C4-2B (cell line): ENCODE measurements at regions not wholly inside any gene's neighbourhood (a gene's known extent, or its start where the extent isn't known, plus 50 kb on each side); places are given as distances from the start of the nearest gene placed in this dataset.

Experiments
- ZFX ChIP-seq: fragments of 450-650 bp; IDR thresholded peaks from 2 replicates; pipeline ENCODE4 v1.6.1; 2017
- TF ChIP-seq, protein P1 (sequence below): fragments of 450-650 bp; conservative IDR thresholded peaks from 2 replicates; pipeline ENCODE4 v1.5.1; 2017; ENCODE audit warnings: mild to moderate bottlenecking

DNA sequence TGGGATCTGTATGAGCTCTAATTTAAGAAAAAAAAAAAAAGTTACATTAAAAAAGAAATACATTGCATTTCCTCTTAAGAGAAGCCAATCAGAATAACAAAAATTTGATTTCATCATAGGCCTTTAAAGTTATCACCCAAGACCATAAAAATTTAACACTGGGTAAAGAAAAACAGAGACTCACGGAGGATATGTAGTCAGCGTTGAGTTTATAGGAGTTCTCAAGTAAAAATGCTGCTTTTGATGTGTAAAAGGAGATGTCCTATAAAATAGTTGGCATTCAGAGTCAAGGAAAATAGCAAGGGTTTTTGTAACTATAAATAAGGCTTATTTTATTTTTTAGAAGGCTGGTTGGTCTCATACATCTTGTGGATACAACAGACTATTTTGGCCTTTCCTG lies 191.1 kb downstream of the EFNB2 start:
- TF ChIP-seq, protein P1, sequence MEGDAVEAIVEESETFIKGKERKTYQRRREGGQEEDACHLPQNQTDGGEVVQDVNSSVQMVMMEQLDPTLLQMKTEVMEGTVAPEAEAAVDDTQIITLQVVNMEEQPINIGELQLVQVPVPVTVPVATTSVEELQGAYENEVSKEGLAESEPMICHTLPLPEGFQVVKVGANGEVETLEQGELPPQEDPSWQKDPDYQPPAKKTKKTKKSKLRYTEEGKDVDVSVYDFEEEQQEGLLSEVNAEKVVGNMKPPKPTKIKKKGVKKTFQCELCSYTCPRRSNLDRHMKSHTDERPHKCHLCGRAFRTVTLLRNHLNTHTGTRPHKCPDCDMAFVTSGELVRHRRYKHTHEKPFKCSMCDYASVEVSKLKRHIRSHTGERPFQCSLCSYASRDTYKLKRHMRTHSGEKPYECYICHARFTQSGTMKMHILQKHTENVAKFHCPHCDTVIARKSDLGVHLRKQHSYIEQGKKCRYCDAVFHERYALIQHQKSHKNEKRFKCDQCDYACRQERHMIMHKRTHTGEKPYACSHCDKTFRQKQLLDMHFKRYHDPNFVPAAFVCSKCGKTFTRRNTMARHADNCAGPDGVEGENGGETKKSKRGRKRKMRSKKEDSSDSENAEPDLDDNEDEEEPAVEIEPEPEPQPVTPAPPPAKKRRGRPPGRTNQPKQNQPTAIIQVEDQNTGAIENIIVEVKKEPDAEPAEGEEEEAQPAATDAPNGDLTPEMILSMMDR, result no peak
- no peak for TF ChIP-seq ZFX
